Osteocyte (in vitro differentiated cells): ENCODE measurements at regions not wholly inside any gene's neighbourhood (a gene's known extent, or its start where the extent isn't known, plus 50 kb on each side); places are given as distances from the start of the nearest gene placed in this dataset.

ENCODE experiments used
- DNase-seq: peaks from one replicate; pipeline ENCODE4 v3.0.0; 2021; ENCODE audit warnings: mixed read lengths; ENCODE audit not compliant: unreplicated experiment; ENCODE audit errors: extremely low spot score
- H3K27ac Mint-ChIP-seq: one replicate; pipeline ENCODE4 v1.8.0; 2021; ENCODE audit warnings: mild to moderate bottlenecking, mixed read lengths; ENCODE audit not compliant: unreplicated experiment
- H3K27me3 Mint-ChIP-seq: one replicate; pipeline ENCODE4 v1.8.0; 2021; ENCODE audit warnings: mixed read lengths; ENCODE audit not compliant: unreplicated experiment
- H3K36me3 Mint-ChIP-seq: one replicate; pipeline ENCODE4 v1.8.0; 2021; ENCODE audit warnings: mixed read lengths; ENCODE audit not compliant: unreplicated experiment
- H3K4me1 Mint-ChIP-seq: one replicate; pipeline ENCODE4 v1.8.0; 2021; ENCODE audit warnings: mixed read lengths; ENCODE audit not compliant: unreplicated experiment
- H3K4me3 Mint-ChIP-seq: one replicate; pipeline ENCODE4 v1.8.0; 2021; ENCODE audit warnings: mild to moderate bottlenecking, moderate library complexity, mixed read lengths; ENCODE audit not compliant: unreplicated experiment
- H3K9me3 Mint-ChIP-seq: one replicate; pipeline ENCODE4 v1.8.0; 2021; ENCODE audit warnings: mixed read lengths; ENCODE audit not compliant: unreplicated experiment
- TF ChIP-seq, protein P1 (sequence below): fragments of 200-600 bp; sonication (generic); IDR thresholded peaks from 2 replicates; pipeline ENCODE4 v1.5.0; 2021; ENCODE audit warnings: antibody characterized with exemption, mild to moderate bottlenecking, moderate library complexity

DNA sequence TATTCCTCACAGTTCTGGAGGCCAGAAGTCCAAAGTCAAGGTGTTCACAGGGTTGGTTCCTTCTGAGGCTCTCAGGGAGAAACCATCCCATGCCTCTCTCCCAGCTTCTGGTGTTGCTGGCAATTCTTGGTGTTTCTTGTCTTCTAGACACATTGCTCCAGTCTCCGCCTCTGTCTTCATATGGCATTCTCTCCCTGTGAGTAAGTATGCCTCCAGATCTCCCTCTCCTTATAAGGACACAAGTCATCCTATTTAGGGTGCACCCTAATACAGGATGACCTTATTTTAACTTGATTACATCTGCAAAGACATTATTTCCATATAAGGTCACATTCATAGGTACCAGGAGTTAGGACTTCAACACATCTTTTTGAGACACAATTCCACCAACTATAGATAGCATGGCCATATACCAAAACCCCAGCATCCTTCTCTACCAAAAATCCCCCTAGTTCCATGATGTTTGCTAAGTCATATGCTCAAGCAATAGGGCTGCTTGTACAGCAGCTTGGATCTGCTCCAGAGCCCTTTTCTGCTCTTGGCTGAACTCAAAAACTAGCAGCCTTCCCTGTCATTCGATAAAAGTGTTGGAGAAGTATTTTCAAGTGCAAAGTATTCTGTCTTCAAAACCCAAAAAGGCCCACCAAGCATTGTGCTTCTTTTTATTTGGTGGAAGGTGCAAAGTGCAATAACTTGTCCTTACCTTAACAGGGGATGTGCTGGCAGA, 79.2 kb upstream of the CMKLR1 start:
- H3K4me1 Mint-ChIP-seq: peaks cover 6% of the 10 kb centered on the region
- no peak for DNase-seq
- TF ChIP-seq, protein P1, sequence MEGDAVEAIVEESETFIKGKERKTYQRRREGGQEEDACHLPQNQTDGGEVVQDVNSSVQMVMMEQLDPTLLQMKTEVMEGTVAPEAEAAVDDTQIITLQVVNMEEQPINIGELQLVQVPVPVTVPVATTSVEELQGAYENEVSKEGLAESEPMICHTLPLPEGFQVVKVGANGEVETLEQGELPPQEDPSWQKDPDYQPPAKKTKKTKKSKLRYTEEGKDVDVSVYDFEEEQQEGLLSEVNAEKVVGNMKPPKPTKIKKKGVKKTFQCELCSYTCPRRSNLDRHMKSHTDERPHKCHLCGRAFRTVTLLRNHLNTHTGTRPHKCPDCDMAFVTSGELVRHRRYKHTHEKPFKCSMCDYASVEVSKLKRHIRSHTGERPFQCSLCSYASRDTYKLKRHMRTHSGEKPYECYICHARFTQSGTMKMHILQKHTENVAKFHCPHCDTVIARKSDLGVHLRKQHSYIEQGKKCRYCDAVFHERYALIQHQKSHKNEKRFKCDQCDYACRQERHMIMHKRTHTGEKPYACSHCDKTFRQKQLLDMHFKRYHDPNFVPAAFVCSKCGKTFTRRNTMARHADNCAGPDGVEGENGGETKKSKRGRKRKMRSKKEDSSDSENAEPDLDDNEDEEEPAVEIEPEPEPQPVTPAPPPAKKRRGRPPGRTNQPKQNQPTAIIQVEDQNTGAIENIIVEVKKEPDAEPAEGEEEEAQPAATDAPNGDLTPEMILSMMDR: no peak
- peaks cover 6% of the 10 kb centered on the region for H3K9me3 Mint-ChIP-seq
- H3K4me3 Mint-ChIP-seq: no peak overlapping the region
- H3K36me3 Mint-ChIP-seq: no peaks in the 10 kb centered on the region
- H3K27me3 Mint-ChIP-seq: peaks cover under 1% of the 10 kb centered on the region
- H3K27ac Mint-ChIP-seq: no peak overlapping the region

DNA sequence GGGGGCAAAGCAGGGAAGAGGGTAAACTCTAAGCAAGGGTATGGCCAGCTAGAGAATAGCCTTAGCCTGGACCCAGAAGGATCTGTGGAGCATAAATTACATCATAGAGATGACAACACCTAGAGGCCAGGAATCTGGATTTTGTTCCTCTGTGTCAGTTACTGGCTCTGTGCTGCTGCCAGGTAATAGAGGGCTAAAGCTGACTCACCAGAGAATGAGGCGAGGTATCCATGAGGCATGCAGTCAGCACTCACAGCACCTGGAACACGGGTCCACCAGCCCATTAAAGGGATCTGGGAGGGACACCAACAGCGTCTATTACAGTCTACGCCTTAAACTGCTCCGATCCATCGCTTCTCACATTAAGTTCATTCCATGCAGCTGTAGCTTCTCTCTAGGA, 74.9 kb upstream of the CMKLR1 start:
- no peaks in the 10 kb centered on the region for H3K4me1 Mint-ChIP-seq
- TF ChIP-seq, protein P1: no peak
- no peaks in the 10 kb centered on the region for H3K36me3 Mint-ChIP-seq
- no peaks in the 10 kb centered on the region for H3K9me3 Mint-ChIP-seq
- H3K27ac Mint-ChIP-seq: no peak overlapping the region
- H3K27me3 Mint-ChIP-seq: peaks cover 24% of the 10 kb centered on the region
- DNase-seq: no peak
- no peak overlapping the region for H3K4me3 Mint-ChIP-seq

GRCh38 chr12:108410689-108411088, 71.6 kb upstream of the CMKLR1 start:
- TF ChIP-seq, protein P1: no peak
- Mint-ChIP-seq H3K27me3 (peaks cover 40% of the 10 kb centered on the region), H3K4me3 (no peak overlapping the region), H3K4me1 (no peaks in the 10 kb centered on the region), H3K36me3 (no peaks in the 10 kb centered on the region), H3K27ac (no peak overlapping the region), H3K9me3 (peaks cover 12% of the 10 kb centered on the region)
- DNase-seq: no peak

GRCh38 chr12:108409481-108409880, 70.4 kb upstream of the CMKLR1 start:
- Mint-ChIP-seq H3K4me3 (no peak overlapping the region), H3K27me3 (peaks cover 40% of the 10 kb centered on the region), H3K9me3 (peaks cover 14% of the 10 kb centered on the region), H3K36me3 (no peaks in the 10 kb centered on the region), H3K4me1 (no peaks in the 10 kb centered on the region), H3K27ac (no peak overlapping the region)
- DNase-seq: no peak
- TF ChIP-seq, protein P1: no peak

- Mint-ChIP-seq H3K27me3 (peaks cover 31% of the 10 kb centered on the region), H3K4me1 (no peaks in the 10 kb centered on the region), H3K27ac (no peak overlapping the region)
Measured at GRCh38 chr12:108403952-108404351, 64.8 kb upstream of the CMKLR1 start.

More at GRCh38 chr12:108403952-108404351, 64.8 kb upstream of the CMKLR1 start:
- H3K9me3 Mint-ChIP-seq: peaks cover 14% of the 10 kb centered on the region
- TF ChIP-seq, protein P1: no peak
- no peak for DNase-seq
- no peak overlapping the region for H3K4me3 Mint-ChIP-seq
- H3K36me3 Mint-ChIP-seq: no peaks in the 10 kb centered on the region
